GM10266 (cell line): ENCODE measurements at regions not wholly inside any gene's neighbourhood (a gene's known extent, or its start where the extent isn't known, plus 50 kb on each side); places are given as distances from the start of the nearest gene placed in this dataset.
"Not testable (repeated sequence)": the region's sequence is repeated elsewhere in the genome, so short reads cannot be mapped to it uniquely, and the experiment has no call there.

Experiments used
- DNase-seq: peaks from one replicate; pipeline ENCODE4 v3.0.0; 2012; ENCODE audit errors: extremely low spot score
- CTCF ChIP-seq: IDR thresholded peaks from 2 replicates; pipeline ENCODE4 v1.5.1; 2012; ENCODE audit warnings: mild to moderate bottlenecking, low read depth; ENCODE audit not compliant: control insufficient read depth, insufficient read depth; ENCODE audit errors: missing control alignments

GRCh38 chr2:185567940-185568339, 170.7 kb upstream of the FSIP2 start:
- DNase-seq: no peak
- TF ChIP-seq CTCF: no peak

GRCh38 chr2:185578322-185578721, 160.3 kb upstream of the FSIP2 start:
- no peak for DNase-seq
- TF ChIP-seq CTCF: no peak

- TF ChIP-seq CTCF: no peak
Measured at GRCh38 chr2:185583058-185583816, 155.4 kb upstream of the FSIP2 start.

GRCh38 chr2:185585165-185585564, 153.4 kb upstream of the FSIP2 start:
- not testable (repeated sequence) for DNase-seq

More at GRCh38 chr2:185583058-185583816, 155.4 kb upstream of the FSIP2 start:
- no peak for DNase-seq

GRCh38 chr2:185591276-185591675, 147.3 kb upstream of the FSIP2 start:
- DNase-seq: not testable (repeated sequence)

- TF ChIP-seq CTCF: no peak
- DNase-seq: no peak
Measured at GRCh38 chr2:185607945-185608344, 130.7 kb upstream of the FSIP2 start.

GRCh38 chr2:185608799-185609198, 129.8 kb upstream of the FSIP2 start:
- no peak for TF ChIP-seq CTCF
- no peak for DNase-seq

- TF ChIP-seq CTCF: no peak
Measured at GRCh38 chr2:185610301-185610700, 128.3 kb upstream of the FSIP2 start.

More at GRCh38 chr2:185610301-185610700, 128.3 kb upstream of the FSIP2 start:
- DNase-seq: no peak
